Neural progenitor cell (in vitro differentiated cells): ENCODE measurements at regions not wholly inside any gene's neighbourhood (a gene's known extent, or its start where the extent isn't known, plus 50 kb on each side); places are given as distances from the start of the nearest gene placed in this dataset.

ENCODE experiments used
- DNase-seq: peaks from one replicate; pipeline ENCODE4 v3.0.0-alpha.2; 2016; ENCODE audit warnings: low spot score
- H2AFZ ChIP-seq: fragments of 200-600 bp; sonication (generic); replicated peaks from 2 replicates; pipeline ENCODE4 v1.6.1; 2016; ENCODE audit warnings: antibody characterized with exemption
- H3F3A ChIP-seq: fragments of 200-600 bp; sonication (generic); 2 replicates; pipeline ENCODE4 v1.6.1; 2016; ENCODE audit warnings: antibody characterized with exemption, low read depth
- H3K27ac ChIP-seq: fragments of 200-600 bp; sonication (generic); 2 replicates; pipeline ENCODE4 v1.5.1; 2016; ENCODE audit warnings: mild to moderate bottlenecking
- H3K27me3 ChIP-seq: fragments of 200-600 bp; sonication (generic); 2 replicates; pipeline ENCODE4 v1.6.1; 2016; ENCODE audit warnings: mild to moderate bottlenecking, moderate library complexity
- H3K36me3 ChIP-seq: fragments of 200-600 bp; sonication (generic); 2 replicates; pipeline ENCODE4 v1.5.1; 2016
- H3K4me1 ChIP-seq: fragments of 200-600 bp; sonication (generic); 2 replicates; pipeline ENCODE4 v1.6.1; 2016; ENCODE audit warnings: mixed run types
- H3K4me2 ChIP-seq: fragments of 200-600 bp; sonication (generic); 2 replicates; pipeline ENCODE4 v1.6.1; 2016
- H3K4me3 ChIP-seq: fragments of 200-600 bp; sonication (generic); 2 replicates; pipeline ENCODE4 v1.5.1; 2016
- H3K79me2 ChIP-seq: fragments of 200-600 bp; sonication (generic); 2 replicates; pipeline ENCODE4 v1.6.1; 2016; ENCODE audit warnings: low read depth
- H3K9ac ChIP-seq: fragments of 200-600 bp; sonication (generic); 2 replicates; pipeline ENCODE4 v1.6.1; 2016
- H3K9me3 ChIP-seq: fragments of 200-600 bp; sonication (generic); 2 replicates; pipeline ENCODE4 v1.5.1; 2016; ENCODE audit warnings: low read depth
- H4K20me1 ChIP-seq: fragments of 200-600 bp; sonication (generic); 2 replicates; pipeline ENCODE4 v1.6.1; 2016; ENCODE audit warnings: low read depth
- H3K27ac Mint-ChIP-seq: 3 replicates; pipeline ENCODE4 v1.8.0; 2021; ENCODE audit warnings: mixed read lengths
- H3K27me3 Mint-ChIP-seq: 2 replicates; pipeline ENCODE4 v1.8.0; 2022; ENCODE audit warnings: low read depth, mild to moderate bottlenecking, inconsistent platforms, moderate library complexity, mixed read lengths; ENCODE audit not compliant: insufficient read depth
- H3K36me3 Mint-ChIP-seq: 3 replicates; pipeline ENCODE4 v1.8.0; 2021; ENCODE audit warnings: mixed read lengths
- H3K4me1 Mint-ChIP-seq: 3 replicates; pipeline ENCODE4 v1.8.0; 2021; ENCODE audit warnings: mixed read lengths
- H3K4me3 Mint-ChIP-seq: 3 replicates; pipeline ENCODE4 v1.8.0; 2021; ENCODE audit warnings: mild to moderate bottlenecking, moderate library complexity, mixed read lengths
- H3K9me3 Mint-ChIP-seq: 3 replicates; pipeline ENCODE4 v1.8.0; 2020; ENCODE audit warnings: mixed read lengths
- EZH2 ChIP-seq: fragments of 200-600 bp; sonication (generic); IDR thresholded peaks from 2 replicates; pipeline ENCODE4 v1.6.1; 2017; ENCODE audit warnings: antibody characterized with exemption, mild to moderate bottlenecking, moderate library complexity
- EZH2phosphoT487 ChIP-seq: fragments of 200-600 bp; sonication (generic); IDR thresholded peaks from 2 replicates; pipeline ENCODE4 v1.6.1; 2017; ENCODE audit warnings: antibody characterized with exemption
- TF ChIP-seq, protein P1 (sequence below): fragments of 200-600 bp; sonication (generic); IDR thresholded peaks from 2 replicates; pipeline ENCODE4 v1.5.1; 2017; ENCODE audit warnings: antibody characterized with exemption, mild to moderate bottlenecking

DNA sequence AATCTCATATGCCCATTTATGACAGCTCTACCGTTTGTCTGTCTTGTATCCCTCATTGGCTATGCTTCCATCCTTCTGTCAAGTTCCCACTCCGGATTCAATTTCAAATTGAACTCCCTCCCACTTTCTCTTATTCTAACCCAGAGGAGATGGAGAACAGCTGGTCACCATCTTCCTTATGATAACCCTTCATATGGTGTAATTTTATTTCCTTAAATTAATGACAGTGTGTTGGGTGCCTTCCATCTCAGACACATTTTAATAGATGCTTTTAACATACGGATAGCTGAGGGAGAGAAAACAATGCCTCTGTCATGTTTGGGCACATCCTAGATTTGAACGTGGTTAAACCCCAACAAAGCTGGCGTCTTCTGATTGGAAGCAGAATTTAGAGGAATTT, 103.0 kb upstream of the PLXNA2 start:
- Mint-ChIP-seq H3K36me3 (no peaks in the 10 kb centered on the region), H3K9me3 (no peaks in the 10 kb centered on the region), H3K27me3 (peaks cover 2% of the 10 kb centered on the region), H3K4me1 (peaks cover 5% of the 10 kb centered on the region), H3K4me3 (no peak overlapping the region), H3K27ac (no peak overlapping the region)
- H3K9ac ChIP-seq, result no peak overlapping the region
- no peak overlapping the region for H3K4me3 ChIP-seq
- no peak overlapping the region for H3K4me2 ChIP-seq
- H3K36me3 ChIP-seq, result no peaks in the 10 kb centered on the region
- peaks cover 30% of the 10 kb centered on the region for H3K4me1 ChIP-seq
- no peaks in the 10 kb centered on the region for H3K27me3 ChIP-seq
- no peak overlapping the region for H3K27ac ChIP-seq
- H3F3A ChIP-seq, result no peaks in the 10 kb centered on the region
- TF ChIP-seq EZH2 (no peak), EZH2phosphoT487 (no peak)
- TF ChIP-seq, protein P1, sequence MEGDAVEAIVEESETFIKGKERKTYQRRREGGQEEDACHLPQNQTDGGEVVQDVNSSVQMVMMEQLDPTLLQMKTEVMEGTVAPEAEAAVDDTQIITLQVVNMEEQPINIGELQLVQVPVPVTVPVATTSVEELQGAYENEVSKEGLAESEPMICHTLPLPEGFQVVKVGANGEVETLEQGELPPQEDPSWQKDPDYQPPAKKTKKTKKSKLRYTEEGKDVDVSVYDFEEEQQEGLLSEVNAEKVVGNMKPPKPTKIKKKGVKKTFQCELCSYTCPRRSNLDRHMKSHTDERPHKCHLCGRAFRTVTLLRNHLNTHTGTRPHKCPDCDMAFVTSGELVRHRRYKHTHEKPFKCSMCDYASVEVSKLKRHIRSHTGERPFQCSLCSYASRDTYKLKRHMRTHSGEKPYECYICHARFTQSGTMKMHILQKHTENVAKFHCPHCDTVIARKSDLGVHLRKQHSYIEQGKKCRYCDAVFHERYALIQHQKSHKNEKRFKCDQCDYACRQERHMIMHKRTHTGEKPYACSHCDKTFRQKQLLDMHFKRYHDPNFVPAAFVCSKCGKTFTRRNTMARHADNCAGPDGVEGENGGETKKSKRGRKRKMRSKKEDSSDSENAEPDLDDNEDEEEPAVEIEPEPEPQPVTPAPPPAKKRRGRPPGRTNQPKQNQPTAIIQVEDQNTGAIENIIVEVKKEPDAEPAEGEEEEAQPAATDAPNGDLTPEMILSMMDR, result no peak
- H3K9me3 ChIP-seq, result no peaks in the 10 kb centered on the region
- no peaks in the 10 kb centered on the region for H4K20me1 ChIP-seq
- no peaks in the 10 kb centered on the region for H3K79me2 ChIP-seq
- DNase-seq, result no peak
- no peak overlapping the region for H2AFZ ChIP-seq

DNA sequence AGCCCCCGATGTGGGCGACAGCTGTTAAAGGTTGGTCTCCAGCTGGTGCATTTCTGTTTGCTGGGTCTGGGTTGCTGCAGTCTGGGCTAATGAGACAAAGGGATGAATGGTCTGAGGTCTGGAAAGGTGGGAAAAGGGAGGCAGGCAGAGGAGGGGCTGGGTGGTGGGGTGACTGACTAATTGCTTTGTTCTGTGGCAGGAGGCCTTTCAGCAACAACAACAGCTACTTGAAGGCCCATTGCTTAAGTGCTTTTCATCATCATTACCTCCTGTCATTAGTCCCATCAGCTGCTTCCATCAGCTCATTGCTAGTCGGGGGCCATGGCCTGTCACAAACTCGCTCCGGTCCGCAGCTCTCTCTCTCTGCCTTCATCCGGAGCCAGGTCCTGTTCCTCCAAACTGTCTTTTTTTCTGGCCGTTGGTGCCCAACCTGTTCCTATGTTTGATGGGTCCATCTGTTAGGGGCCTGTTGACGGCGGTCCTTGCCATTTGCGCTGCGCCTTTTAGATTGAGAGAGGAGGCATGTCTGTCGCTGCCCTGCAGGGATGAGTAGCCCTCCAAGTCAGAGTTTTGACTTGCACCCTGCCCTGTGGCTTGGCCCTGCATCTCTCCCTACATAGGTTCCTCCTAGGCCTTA, 105.6 kb upstream of the PLXNA2 start:
- Mint-ChIP-seq H3K27ac (peak overlapping the region; percentile 27), H3K27me3 (peaks cover 2% of the 10 kb centered on the region), H3K36me3 (no peaks in the 10 kb centered on the region), H3K9me3 (no peaks in the 10 kb centered on the region), H3K4me1 (peaks cover 5% of the 10 kb centered on the region), H3K4me3 (no peak overlapping the region)
- TF ChIP-seq, protein P1, result no peak
- TF ChIP-seq EZH2, result no peak
- TF ChIP-seq EZH2phosphoT487, result no peak
- no peaks in the 10 kb centered on the region for H3K27me3 ChIP-seq
- no peak overlapping the region for H2AFZ ChIP-seq
- no peaks in the 10 kb centered on the region for H3K9me3 ChIP-seq
- DNase-seq, result peak; percentile 69
- H3K27ac ChIP-seq, result no peak overlapping the region
- H3F3A ChIP-seq, result peaks cover 1% of the 10 kb centered on the region
- peak overlapping the region; percentile 52 for H3K4me2 ChIP-seq
- no peaks in the 10 kb centered on the region for H3K36me3 ChIP-seq
- no peak overlapping the region for H3K4me3 ChIP-seq
- no peaks in the 10 kb centered on the region for H4K20me1 ChIP-seq
- H3K4me1 ChIP-seq, result peaks cover 28% of the 10 kb centered on the region
- no peak overlapping the region for H3K9ac ChIP-seq
- no peaks in the 10 kb centered on the region for H3K79me2 ChIP-seq

DNA sequence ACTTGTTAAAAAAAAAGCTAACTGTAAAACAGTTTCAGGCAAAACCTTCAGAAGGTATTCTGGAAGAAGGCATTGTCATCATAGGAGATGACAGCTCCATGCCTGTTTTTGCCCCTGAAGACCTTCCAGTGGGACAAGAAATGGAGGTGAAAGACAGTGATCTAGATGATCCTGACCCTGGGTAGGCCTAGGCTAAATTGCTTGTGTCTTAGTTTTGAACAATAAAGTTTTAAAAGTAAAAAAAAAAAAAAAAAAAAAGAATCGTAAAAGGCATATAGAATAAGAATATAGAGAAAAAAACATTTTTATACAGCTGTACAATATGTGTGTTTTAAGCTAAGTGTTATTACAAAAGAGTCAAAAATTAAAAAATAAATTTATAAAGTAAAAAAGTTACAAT, 106.6 kb upstream of the PLXNA2 start:
- no peaks in the 10 kb centered on the region for H3K36me3 ChIP-seq
- no peak overlapping the region for H3K4me2 ChIP-seq
- Mint-ChIP-seq H3K27ac (no peak overlapping the region), H3K4me3 (no peak overlapping the region), H3K36me3 (no peaks in the 10 kb centered on the region), H3K4me1 (peaks cover 8% of the 10 kb centered on the region), H3K27me3 (peaks cover 2% of the 10 kb centered on the region), H3K9me3 (no peaks in the 10 kb centered on the region)
- no peak overlapping the region for H3K9ac ChIP-seq
- H3K79me2 ChIP-seq, result no peaks in the 10 kb centered on the region
- H3K9me3 ChIP-seq, result no peaks in the 10 kb centered on the region
- H3K27ac ChIP-seq, result no peak overlapping the region
- DNase-seq, result no peak
- H2AFZ ChIP-seq, result no peak overlapping the region
- peaks cover 4% of the 10 kb centered on the region for H3F3A ChIP-seq
- H3K27me3 ChIP-seq, result no peaks in the 10 kb centered on the region
- H4K20me1 ChIP-seq, result no peaks in the 10 kb centered on the region
- peaks cover 33% of the 10 kb centered on the region for H3K4me1 ChIP-seq
- no peak overlapping the region for H3K4me3 ChIP-seq
- TF ChIP-seq, protein P1, result no peak
- TF ChIP-seq EZH2 (no peak), EZH2phosphoT487 (no peak)
